GM21619 (cell line): ENCODE measurements at regions not wholly inside any gene's neighbourhood (a gene's known extent, or its start where the extent isn't known, plus 50 kb on each side); places are given as distances from the start of the nearest gene placed in this dataset.

Experiments
- ATAC-seq: cut with Tn5 transposase; IDR thresholded peaks from one replicate; pipeline ENCODE4 v1.9.1; 2021; ENCODE audit not compliant: unreplicated experiment

GRCh38 chr2:155695505-155695904, 637.0 kb downstream of the NR4A2 start:
- no peak for ATAC-seq

GRCh38 chr2:155692856-155693255, 639.7 kb downstream of the NR4A2 start:
- ATAC-seq, result no peak

- no peak for ATAC-seq
These were observed 640.4 kb downstream of the NR4A2 start for GRCh38 chr2:155692106-155692505.

- ATAC-seq, result peak; percentile 76
These were observed 641.7 kb downstream of the NR4A2 start for GRCh38 chr2:155690785-155691184.

- ATAC-seq, result no peak
These were observed 642.7 kb downstream of the NR4A2 start for GRCh38 chr2:155689791-155690190.

- no peak for ATAC-seq
These were observed 645.3 kb downstream of the NR4A2 start for GRCh38 chr2:155687181-155687580.

- peak; percentile 61 for ATAC-seq
These were observed 652.9 kb downstream of the NR4A2 start for GRCh38 chr2:155679647-155680046.

- ATAC-seq, result no peak
These were observed 656.6 kb downstream of the NR4A2 start for GRCh38 chr2:155675920-155676319.

- ATAC-seq, result no peak
These were observed 666.8 kb downstream of the NR4A2 start for GRCh38 chr2:155665704-155666103.

- no peak for ATAC-seq
These were observed 669.3 kb downstream of the NR4A2 start for GRCh38 chr2:155663265-155663664.

GRCh38 chr2:155662224-155662623, 670.3 kb downstream of the NR4A2 start:
- no peak for ATAC-seq

- no peak for ATAC-seq
These were observed 679.3 kb downstream of the NR4A2 start for GRCh38 chr2:155653176-155653575.

- ATAC-seq, result no peak
These were observed 680.7 kb downstream of the NR4A2 start for GRCh38 chr2:155651851-155652250.

- ATAC-seq, result no peak
These were observed 686.7 kb downstream of the NR4A2 start for GRCh38 chr2:155645791-155646190.

GRCh38 chr2:155643056-155643775, 689.3 kb downstream of the NR4A2 start:
- no peak for ATAC-seq

- ATAC-seq, result no peak
These were observed 698.5 kb downstream of the NR4A2 start for GRCh38 chr2:155633887-155634570.

GRCh38 chr2:155633060-155633839, 699.3 kb downstream of the NR4A2 start:
- no peak for ATAC-seq

- no peak for ATAC-seq
These were observed 701.8 kb downstream of the NR4A2 start for GRCh38 chr2:155630760-155631159.

- no peak for ATAC-seq
These were observed 710.1 kb downstream of the NR4A2 start for GRCh38 chr2:155622443-155622842.

GRCh38 chr2:155600914-155601760, 731.4 kb downstream of the NR4A2 start:
- ATAC-seq, result no peak

- ATAC-seq, result no peak
These were observed 732.2 kb downstream of the NR4A2 start for GRCh38 chr2:155600296-155600695.
